HepG2 (cell line): ENCODE measurements at regions not wholly inside any gene's neighbourhood (a gene's known extent, or its start where the extent isn't known, plus 50 kb on each side); places are given as distances from the start of the nearest gene placed in this dataset.

Experiments used
- ATAC-seq: fragments of 200-7000 bp; cut with Tn5 transposase; 3 replicates; pipeline ENCODE4 v1.9.1; 2020; ENCODE audit warnings: mild to moderate bottlenecking, moderate library complexity
- BruUV-seq: library from RNA; stranded (reverse); fragments of 400-500 nt; replicated peaks from 2 replicates; lab custom pipeline; 2021; lab: Mats Ljungman, UMichigan
- CTCF ChIA-PET: fragments of 300-600 bp; formaldehyde crosslinking; extraction: SDS; loops from one replicate; lab custom pipeline; 2021; ENCODE audit warnings: low total read pairs, inconsistent platforms, low intra/inter-chr PET ratio; lab: Yijun Ruan, JAX
- POLR2A ChIA-PET: fragments of 350-600 bp; sonication (Branson Sonifier 250); formaldehyde crosslinking; loops from one replicate; lab custom pipeline; 2020; ENCODE audit warnings: antibody characterized with exemption, inconsistent platforms; lab: Yijun Ruan, JAX
- DNase-seq: peaks from one replicate; pipeline ENCODE4 v3.0.0-alpha.2; 2015; ENCODE audit warnings: low spot score
- FAIRE-seq: peaks from 3 replicates; lab custom pipeline; 2011; peaks lifted over from hg19 to GRCh38; lab: Jason Lieb, UNC
- H2AFZ ChIP-seq: one replicate; pipeline ENCODE4 v1.6.1; 2011; ENCODE audit warnings: low read length, inconsistent platforms
- H3K27ac ChIP-seq: fragments of 300-600 bp; 3 replicates; pipeline ENCODE4 v1.8.0; 2011; ENCODE audit warnings: mixed run types, mild to moderate bottlenecking, mixed read lengths, low read length, inconsistent platforms; ENCODE audit not compliant: insufficient read depth; ENCODE audit errors: extremely low read length
- H3K27me3 ChIP-seq, 2 experiments: fragments of 200-600 bp in 1 of 2; 2 replicates in 1 of 2; 3 replicates in 1 of 2; pipeline versions ENCODE4 v1.6.0 to v1.8.0; 2011; ENCODE audit warnings: low read length in 2 of 2, mild to moderate bottlenecking in 2 of 2, moderate library complexity in 2 of 2, inconsistent platforms in 1 of 2; ENCODE audit not compliant: insufficient read depth in 2 of 2, control insufficient read depth in 1 of 2
- H3K36me3 ChIP-seq, 2 experiments: fragments of 200-600 bp in 1 of 2; replicated peaks in 1 of 2; 2 replicates in 1 of 2; 3 replicates in 1 of 2; pipeline versions ENCODE4 v1.5.1 to v1.8.0; 2011; ENCODE audit warnings: low read length in 2 of 2, inconsistent platforms in 1 of 2; ENCODE audit not compliant: insufficient read depth in 2 of 2, control insufficient read depth in 1 of 2
- H3K4me1 ChIP-seq: 2 replicates; pipeline ENCODE4 v1.5.1; 2012; ENCODE audit warnings: low read length, inconsistent platforms; ENCODE audit not compliant: insufficient read depth
- H3K4me2 ChIP-seq: 2 replicates; pipeline ENCODE4 v1.6.0; 2011; ENCODE audit warnings: low read depth, low read length, inconsistent platforms
- H3K4me3 ChIP-seq, 3 experiments: fragments of 200-600 bp in 1 of 3; sonication (generic), shearing (Covaris generic) in 1 of 3; replicated peaks in 1 of 3; 2 replicates each; pipeline ENCODE4 v1.5.1; 2011 to 2016; ENCODE audit warnings: low read length in 3 of 3, inconsistent platforms in 2 of 3, low read depth in 2 of 3, mild to moderate bottlenecking in 2 of 3, control low read depth in 1 of 3, mixed read lengths in 1 of 3; ENCODE audit not compliant: insufficient read depth in 1 of 3
- H3K79me2 ChIP-seq: one replicate; pipeline ENCODE4 v1.6.1; 2011; ENCODE audit warnings: low read length, inconsistent platforms; ENCODE audit not compliant: insufficient read depth
- H3K9ac ChIP-seq: 2 replicates; pipeline ENCODE4 v1.6.0; 2011; ENCODE audit warnings: mild to moderate bottlenecking, low read depth, low read length, inconsistent platforms; ENCODE audit not compliant: insufficient read depth
- H3K9me3 ChIP-seq: 2 replicates; pipeline ENCODE4 v1.5.1; 2012; ENCODE audit warnings: mild to moderate bottlenecking, low read length
- H4K20me1 ChIP-seq: 2 replicates; pipeline ENCODE4 v1.6.0; 2011; ENCODE audit warnings: inconsistent platforms, mild to moderate bottlenecking, low read length, moderate library complexity; ENCODE audit not compliant: insufficient read depth
- SP5 ChIP-seq: IDR thresholded peaks from 2 replicates; pipeline ENCODE4 v1.6.1; 2016; ENCODE audit warnings: low read depth, borderline replicate concordance
- STAG1 ChIP-seq: sonication (generic); formaldehyde crosslinking; IDR thresholded peaks from 2 replicates; pipeline ENCODE4 v1.4.0; 2020; ENCODE audit warnings: missing genetic modification reagents
- ZFP62 ChIP-seq: sonication (generic); formaldehyde crosslinking; IDR thresholded peaks from 2 replicates; pipeline ENCODE4 v1.4.0; 2020; ENCODE audit warnings: missing genetic modification reagents
- ZNF768 ChIP-seq: sonication (generic); formaldehyde crosslinking; IDR thresholded peaks from 2 replicates; pipeline ENCODE4 v1.4.0; 2020; ENCODE audit warnings: missing genetic modification reagents
- ZSCAN29 ChIP-seq: sonication (generic); formaldehyde crosslinking; conservative IDR thresholded peaks from 2 replicates; pipeline ENCODE4 v1.4.0; 2020; ENCODE audit warnings: mild to moderate bottlenecking, missing genetic modification reagents
- WGBS: methylation state at CpG from one replicate; pipeline ENCODE4 v1.1.6; 2017; ENCODE audit warnings: low lambda C conversion rate; 5-methylcytosine and 5-hydroxymethylcytosine counted together
- in situ Hi-C: cut with HindIII; loops from 2 replicates; pipeline ENCODE4 v1.10.0; 2017; ENCODE audit warnings: low pct_unique_long_range_greater_than_20kb; ENCODE audit not compliant: extremely low pct_ligation_motif_present
- intact Hi-C: fragments of 100-400 bp; cut with micrococcal nuclease; formaldehyde crosslinking; loops from one replicate; pipeline ENCODE4 v1.10.0; 2022; ENCODE audit not compliant: unreplicated experiment
- TF ChIP-seq, protein P1 (sequence below): IDR thresholded peaks from 2 replicates; pipeline ENCODE4 v1.6.1; 2016; ENCODE audit warnings: low read depth, missing genetic modification reagents, missing compliant biosample characterization

- TF ChIP-seq, protein P1, sequence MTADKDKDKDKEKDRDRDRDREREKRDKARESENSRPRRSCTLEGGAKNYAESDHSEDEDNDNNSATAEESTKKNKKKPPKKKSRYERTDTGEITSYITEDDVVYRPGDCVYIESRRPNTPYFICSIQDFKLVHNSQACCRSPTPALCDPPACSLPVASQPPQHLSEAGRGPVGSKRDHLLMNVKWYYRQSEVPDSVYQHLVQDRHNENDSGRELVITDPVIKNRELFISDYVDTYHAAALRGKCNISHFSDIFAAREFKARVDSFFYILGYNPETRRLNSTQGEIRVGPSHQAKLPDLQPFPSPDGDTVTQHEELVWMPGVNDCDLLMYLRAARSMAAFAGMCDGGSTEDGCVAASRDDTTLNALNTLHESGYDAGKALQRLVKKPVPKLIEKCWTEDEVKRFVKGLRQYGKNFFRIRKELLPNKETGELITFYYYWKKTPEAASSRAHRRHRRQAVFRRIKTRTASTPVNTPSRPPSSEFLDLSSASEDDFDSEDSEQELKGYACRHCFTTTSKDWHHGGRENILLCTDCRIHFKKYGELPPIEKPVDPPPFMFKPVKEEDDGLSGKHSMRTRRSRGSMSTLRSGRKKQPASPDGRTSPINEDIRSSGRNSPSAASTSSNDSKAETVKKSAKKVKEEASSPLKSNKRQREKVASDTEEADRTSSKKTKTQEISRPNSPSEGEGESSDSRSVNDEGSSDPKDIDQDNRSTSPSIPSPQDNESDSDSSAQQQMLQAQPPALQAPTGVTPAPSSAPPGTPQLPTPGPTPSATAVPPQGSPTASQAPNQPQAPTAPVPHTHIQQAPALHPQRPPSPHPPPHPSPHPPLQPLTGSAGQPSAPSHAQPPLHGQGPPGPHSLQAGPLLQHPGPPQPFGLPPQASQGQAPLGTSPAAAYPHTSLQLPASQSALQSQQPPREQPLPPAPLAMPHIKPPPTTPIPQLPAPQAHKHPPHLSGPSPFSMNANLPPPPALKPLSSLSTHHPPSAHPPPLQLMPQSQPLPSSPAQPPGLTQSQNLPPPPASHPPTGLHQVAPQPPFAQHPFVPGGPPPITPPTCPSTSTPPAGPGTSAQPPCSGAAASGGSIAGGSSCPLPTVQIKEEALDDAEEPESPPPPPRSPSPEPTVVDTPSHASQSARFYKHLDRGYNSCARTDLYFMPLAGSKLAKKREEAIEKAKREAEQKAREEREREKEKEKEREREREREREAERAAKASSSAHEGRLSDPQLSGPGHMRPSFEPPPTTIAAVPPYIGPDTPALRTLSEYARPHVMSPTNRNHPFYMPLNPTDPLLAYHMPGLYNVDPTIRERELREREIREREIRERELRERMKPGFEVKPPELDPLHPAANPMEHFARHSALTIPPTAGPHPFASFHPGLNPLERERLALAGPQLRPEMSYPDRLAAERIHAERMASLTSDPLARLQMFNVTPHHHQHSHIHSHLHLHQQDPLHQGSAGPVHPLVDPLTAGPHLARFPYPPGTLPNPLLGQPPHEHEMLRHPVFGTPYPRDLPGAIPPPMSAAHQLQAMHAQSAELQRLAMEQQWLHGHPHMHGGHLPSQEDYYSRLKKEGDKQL: no peak
Measured at GRCh38 chr3:127441764-127442163, 148.8 kb downstream of the TPRA1 start (continued).

- Histone ChIP-seq H3K4me1 (no peaks in the 10 kb centered on the region), H3K4me2 (no peak overlapping the region), H3K79me2 (no peaks in the 10 kb centered on the region), H4K20me1 (no peaks in the 10 kb centered on the region), H3K9ac (no peak overlapping the region), H3K4me3 (no peak overlapping the region), H3K27me3 (peaks cover 0 to 7% of the 10 kb centered on the region in 2 experiments; a peak in 3 of 5 replicates), H3K27ac (no peak overlapping the region), H2AFZ (no peak overlapping the region), H3K36me3 (no peaks in the 10 kb centered on the region), H3K9me3 (no peaks in the 10 kb centered on the region)
- DNase-seq: no peak
- ATAC-seq: no peak
- intact Hi-C loops (no loop called here), in situ Hi-C loops (no loop called here)
- ChIA-PET POLR2A (no interaction called here), CTCF (no interaction called here)
- BruUV-seq: no TSS peak
- TF ChIP-seq ZNF768: peak; percentile 11; the same call in 1 of the 2 replicates
- TF ChIP-seq ZSCAN29: no peak
- no peak for TF ChIP-seq SP5 (CRISPR knock-in tag)
- TF ChIP-seq ZFP62 (CRISPR knock-in tag): no peak
- no peak for TF ChIP-seq STAG1 (CRISPR knock-in tag)
- 0% methylated on average over 4 of the region's 5 CpGs for WGBS
- no peak for FAIRE-seq
Measured at GRCh38 chr3:127440384-127440783, 150.1 kb downstream of the TPRA1 start.
